Activated CD4-positive, alpha-beta memory T cell treated with anti-CD3 and anti-CD28 coated beads for 36 hours (primary cell): ENCODE measurements at regions not wholly inside any gene's neighbourhood (a gene's known extent, or its start where the extent isn't known, plus 50 kb on each side); places are given as distances from the start of the nearest gene placed in this dataset.
"Not testable (repeated sequence)": the region's sequence is repeated elsewhere in the genome, so short reads cannot be mapped to it uniquely, and the experiment has no call there.

Experiments
- CTCF ChIA-PET: fragments of 350-600 bp; sonication (Branson Sonifier 250); formaldehyde crosslinking; loops from one replicate; lab custom pipeline; 2021; ENCODE audit warnings: antibody characterized with exemption, inconsistent platforms; lab: Charles Lee
- POLR2A ChIA-PET: fragments of 350-600 bp; sonication (Branson Sonifier 250); formaldehyde crosslinking; loops from one replicate; lab custom pipeline; 2021; ENCODE audit warnings: antibody characterized with exemption; lab: Charles Lee
- DNase-seq: peaks from one replicate; pipeline ENCODE4 v3.0.0-alpha.2; 2020
- H3K27ac Mint-ChIP-seq: one replicate; pipeline ENCODE4 v1.8.0; 2021; ENCODE audit warnings: mixed read lengths
- H3K27me3 Mint-ChIP-seq: one replicate; pipeline ENCODE4 v1.8.0; 2021; ENCODE audit warnings: mixed read lengths
- H3K36me3 Mint-ChIP-seq: one replicate; pipeline ENCODE4 v1.8.0; 2021; ENCODE audit warnings: mixed read lengths
- H3K4me1 Mint-ChIP-seq: one replicate; pipeline ENCODE4 v1.8.0; 2021; ENCODE audit warnings: low read depth, mixed read lengths
- H3K4me3 Mint-ChIP-seq: one replicate; pipeline ENCODE4 v1.8.0; 2021; ENCODE audit warnings: mild to moderate bottlenecking, mixed read lengths
- H3K9me3 Mint-ChIP-seq: one replicate; pipeline ENCODE4 v1.8.0; 2021; ENCODE audit warnings: mixed read lengths
- intact Hi-C: fragments of 100-400 bp; cut with micrococcal nuclease; formaldehyde crosslinking; loops from one replicate; pipeline ENCODE4 v1.15.1; 2023

DNA sequence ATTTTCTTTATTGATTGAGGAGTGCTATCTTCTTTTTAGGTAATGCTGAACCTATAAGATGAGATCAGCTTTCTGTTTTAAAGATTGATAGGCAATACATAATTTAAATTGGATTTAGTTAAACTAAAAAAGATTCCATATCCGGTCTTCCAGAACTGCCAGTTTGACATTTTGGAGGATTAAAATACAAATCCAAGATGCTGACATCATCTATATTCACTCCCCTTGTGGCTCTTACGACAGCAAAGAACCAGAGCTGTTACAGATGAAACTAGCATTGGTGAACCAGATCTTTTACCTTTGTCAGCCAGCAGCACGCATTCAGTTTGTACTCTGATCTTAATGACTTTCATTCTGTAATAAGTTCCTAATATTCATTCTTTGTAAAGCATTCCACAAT lies 218.7 kb downstream of the ZIC4 start:
- no peak for DNase-seq
- no peaks in the 10 kb centered on the region for H3K4me1 Mint-ChIP-seq
- no peaks in the 10 kb centered on the region for H3K27me3 Mint-ChIP-seq
- no peak overlapping the region for H3K4me3 Mint-ChIP-seq
- H3K36me3 Mint-ChIP-seq: no peaks in the 10 kb centered on the region
- peaks cover 7% of the 10 kb centered on the region for H3K9me3 Mint-ChIP-seq
- POLR2A ChIA-PET: no interaction called here
- intact Hi-C loops: no loop called here
- CTCF ChIA-PET: no interaction called here
- no peak overlapping the region for H3K27ac Mint-ChIP-seq

DNA sequence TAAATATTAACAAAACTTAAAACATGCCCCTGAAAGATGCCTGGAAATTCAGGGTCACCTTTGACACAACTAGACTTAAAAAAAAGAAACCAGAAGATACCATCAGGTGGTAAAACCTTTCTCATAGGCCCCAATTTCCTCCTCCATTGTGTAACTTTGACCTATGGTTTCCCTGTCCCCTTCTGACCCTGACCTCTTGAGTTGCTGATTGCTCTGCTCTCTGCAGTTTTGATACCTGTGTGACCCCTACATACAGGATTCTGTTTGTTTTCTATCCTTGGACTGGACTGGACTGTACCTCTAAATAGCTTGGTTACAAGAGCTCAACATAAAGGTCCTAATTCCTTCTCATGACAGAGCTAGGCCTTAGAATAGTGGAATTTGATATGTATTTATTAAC lies 220.6 kb downstream of the ZIC4 start:
- H3K9me3 Mint-ChIP-seq: peaks cover 7% of the 10 kb centered on the region
- no peak for DNase-seq
- no peaks in the 10 kb centered on the region for H3K27me3 Mint-ChIP-seq
- ChIA-PET POLR2A (no interaction called here), CTCF (no interaction called here)
- no peaks in the 10 kb centered on the region for H3K36me3 Mint-ChIP-seq
- no peak overlapping the region for H3K27ac Mint-ChIP-seq
- H3K4me1 Mint-ChIP-seq: no peaks in the 10 kb centered on the region
- H3K4me3 Mint-ChIP-seq: no peak overlapping the region
- intact Hi-C loops: no loop called here

DNA sequence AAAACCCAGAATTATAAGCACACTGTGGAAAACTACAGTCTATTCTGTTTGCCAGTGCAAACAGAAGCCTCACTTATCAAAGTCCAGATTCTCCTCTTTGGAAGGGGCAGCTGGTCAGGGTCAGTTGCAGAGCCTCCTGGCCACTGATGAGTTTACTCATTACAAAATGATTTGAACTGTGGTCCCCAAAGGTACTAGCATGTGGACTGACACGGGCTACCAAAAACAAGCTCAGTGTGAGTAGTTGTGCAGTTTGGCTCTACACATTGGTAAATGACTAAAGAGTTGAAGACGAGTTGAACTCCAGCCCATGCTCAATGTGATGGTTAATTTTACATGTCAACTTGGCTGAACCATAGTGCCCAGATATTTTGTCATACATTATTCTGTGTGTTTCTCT lies 221.5 kb downstream of the ZIC4 start:
- H3K27ac Mint-ChIP-seq: no peak overlapping the region
- H3K27me3 Mint-ChIP-seq: no peaks in the 10 kb centered on the region
- DNase-seq: no peak
- peaks cover 7% of the 10 kb centered on the region for H3K9me3 Mint-ChIP-seq
- intact Hi-C loops: no loop called here
- ChIA-PET CTCF (no interaction called here), POLR2A (no interaction called here)
- H3K4me3 Mint-ChIP-seq: no peak overlapping the region
- H3K4me1 Mint-ChIP-seq: no peaks in the 10 kb centered on the region
- no peaks in the 10 kb centered on the region for H3K36me3 Mint-ChIP-seq

DNA sequence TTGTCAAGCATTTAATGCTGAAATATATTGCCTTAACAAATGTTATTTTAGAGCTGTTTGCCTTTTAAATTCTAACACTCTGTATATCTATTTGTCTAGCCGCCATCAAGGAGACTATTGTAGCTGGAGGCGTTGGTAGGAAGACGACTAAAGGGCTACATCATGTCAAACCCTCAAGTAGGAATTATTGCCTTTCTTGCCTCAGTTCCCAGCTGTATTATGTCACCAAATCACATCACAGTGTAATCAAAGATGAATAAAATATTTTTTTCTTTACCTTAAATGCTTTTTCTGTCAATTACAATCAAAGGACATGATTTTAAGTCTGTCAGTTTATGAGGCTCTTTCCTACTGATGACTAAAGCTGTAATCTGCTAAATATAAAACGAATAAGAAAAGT lies 233.1 kb downstream of the ZIC4 start:
- ChIA-PET CTCF (no interaction called here), POLR2A (no interaction called here)
- no peaks in the 10 kb centered on the region for H3K27me3 Mint-ChIP-seq
- intact Hi-C loops: no loop called here
- H3K9me3 Mint-ChIP-seq: peaks cover 15% of the 10 kb centered on the region
- no peaks in the 10 kb centered on the region for H3K36me3 Mint-ChIP-seq
- no peak overlapping the region for H3K4me3 Mint-ChIP-seq
- H3K4me1 Mint-ChIP-seq: no peaks in the 10 kb centered on the region
- no peak overlapping the region for H3K27ac Mint-ChIP-seq
- no peak for DNase-seq

DNA sequence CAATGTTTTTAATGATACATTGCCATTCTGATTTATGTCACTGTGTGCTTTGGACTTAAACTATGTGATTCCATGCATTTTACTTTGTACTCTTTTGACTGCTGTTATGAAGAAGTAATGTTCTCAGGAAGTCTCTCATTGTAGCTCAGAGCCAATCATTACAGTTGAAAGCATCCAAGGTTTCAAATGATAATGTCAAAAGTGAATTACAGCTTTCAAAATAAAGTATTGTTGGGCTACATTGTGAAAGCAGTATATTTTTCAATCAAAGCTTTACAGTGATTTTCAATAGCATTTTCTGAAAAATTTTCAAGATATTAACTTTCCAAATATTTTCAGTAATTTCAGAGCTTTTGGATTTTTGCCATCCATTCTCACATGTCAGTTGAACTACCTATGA lies 243.6 kb downstream of the ZIC4 start:
- Mint-ChIP-seq H3K9me3 (peaks cover 9% of the 10 kb centered on the region), H3K27me3 (no peaks in the 10 kb centered on the region), H3K36me3 (no peaks in the 10 kb centered on the region), H3K4me1 (no peaks in the 10 kb centered on the region), H3K27ac (no peak overlapping the region), H3K4me3 (no peak overlapping the region)
- intact Hi-C loops: no loop called here
- DNase-seq: no peak
- POLR2A ChIA-PET: no interaction called here
- CTCF ChIA-PET: no interaction called here

DNA sequence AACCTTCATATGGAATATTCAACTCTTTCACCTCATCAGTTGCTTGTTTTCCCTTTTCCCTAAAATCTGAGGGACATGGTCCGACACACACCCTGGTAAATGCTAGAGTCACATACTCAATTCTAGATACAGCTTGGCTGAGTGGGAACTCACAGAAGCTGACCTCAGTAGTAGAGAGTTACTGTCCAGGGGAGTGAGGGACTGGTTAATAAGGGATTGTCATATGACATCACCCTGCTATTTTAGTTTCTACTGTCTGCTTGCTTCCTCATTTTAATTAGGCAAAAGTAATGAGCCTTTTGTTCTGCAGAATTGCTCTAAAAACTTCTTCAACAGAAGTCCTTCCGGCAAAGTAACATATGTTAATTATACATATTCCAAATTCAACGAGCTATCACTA lies 244.5 kb downstream of the ZIC4 start:
- peaks cover 12% of the 10 kb centered on the region for H3K9me3 Mint-ChIP-seq
- no peaks in the 10 kb centered on the region for H3K27me3 Mint-ChIP-seq
- no peaks in the 10 kb centered on the region for H3K4me1 Mint-ChIP-seq
- H3K4me3 Mint-ChIP-seq: no peak overlapping the region
- no peak overlapping the region for H3K27ac Mint-ChIP-seq
- no peaks in the 10 kb centered on the region for H3K36me3 Mint-ChIP-seq
- intact Hi-C loops: no loop called here
- CTCF ChIA-PET: no interaction called here
- POLR2A ChIA-PET: no interaction called here
- no peak for DNase-seq

DNA sequence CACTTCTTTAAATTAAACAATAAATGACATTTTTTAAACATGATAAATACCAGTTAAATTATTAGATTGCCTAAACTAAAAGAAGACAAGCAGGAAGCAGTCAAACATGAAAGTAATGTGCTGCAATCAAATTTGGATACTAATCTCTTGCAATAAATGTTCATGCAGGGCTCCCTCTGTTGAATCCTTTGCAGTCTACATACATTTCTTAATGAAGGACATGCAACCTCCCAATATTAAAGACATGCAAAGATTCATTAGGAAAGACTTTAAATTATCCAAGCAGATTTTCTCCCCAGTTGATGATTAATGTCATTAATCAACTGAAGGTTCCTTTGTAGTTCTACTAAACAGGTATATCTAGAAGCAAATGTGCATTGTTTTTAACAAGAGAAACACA lies 245.4 kb downstream of the ZIC4 start:
- DNase-seq: no peak
- Mint-ChIP-seq H3K4me1 (no peaks in the 10 kb centered on the region), H3K4me3 (no peak overlapping the region), H3K27me3 (no peaks in the 10 kb centered on the region), H3K9me3 (peaks cover 12% of the 10 kb centered on the region), H3K27ac (no peak overlapping the region), H3K36me3 (no peaks in the 10 kb centered on the region)
- ChIA-PET CTCF (no interaction called here), POLR2A (no interaction called here)
- intact Hi-C loops: no loop called here

DNA sequence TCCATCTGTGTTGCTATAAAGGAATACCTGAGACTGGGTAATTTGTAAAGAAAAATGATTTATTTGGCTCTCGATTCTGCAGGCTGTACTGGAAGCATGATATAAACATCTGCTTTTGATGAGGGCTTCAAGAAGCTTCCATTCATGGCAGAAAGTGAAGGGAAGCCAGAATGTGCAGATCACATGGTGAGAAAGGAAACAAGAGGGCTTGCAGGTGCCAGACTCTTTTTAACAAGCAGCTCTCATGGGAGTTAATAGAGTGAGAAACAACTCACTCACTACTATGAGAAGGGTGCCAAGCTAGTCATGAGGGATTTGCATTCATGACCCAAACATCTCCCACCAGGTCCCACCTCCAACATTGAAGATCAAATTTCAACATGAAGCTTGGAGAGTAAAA lies 247.2 kb downstream of the ZIC4 start:
- Mint-ChIP-seq H3K9me3 (peaks cover 17% of the 10 kb centered on the region), H3K4me3 (no peak overlapping the region), H3K4me1 (no peaks in the 10 kb centered on the region), H3K36me3 (no peaks in the 10 kb centered on the region), H3K27ac (no peak overlapping the region), H3K27me3 (no peaks in the 10 kb centered on the region)
- intact Hi-C loops: no loop called here
- ChIA-PET POLR2A (no interaction called here), CTCF (no interaction called here)
- DNase-seq: no peak

DNA sequence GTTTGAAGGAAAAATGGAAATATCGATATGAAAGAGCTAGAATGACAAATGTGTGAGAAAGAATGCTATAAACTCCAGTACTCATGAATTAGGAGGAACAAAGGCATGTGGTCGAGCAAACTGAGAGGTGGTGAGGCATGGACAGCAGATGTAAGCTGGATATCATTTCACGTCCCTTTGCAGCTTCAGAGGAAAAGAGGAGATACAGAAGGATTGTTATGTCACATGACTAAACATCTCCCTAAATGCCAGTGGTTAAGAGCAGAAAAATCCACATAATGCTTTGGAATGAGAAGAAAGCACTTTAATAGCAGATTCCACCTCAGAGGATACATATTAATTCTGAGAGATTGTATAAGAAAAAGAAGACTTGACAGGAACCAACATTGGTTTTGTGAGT lies 248.7 kb downstream of the ZIC4 start:
- Mint-ChIP-seq H3K27ac (no peak overlapping the region), H3K36me3 (no peaks in the 10 kb centered on the region), H3K27me3 (no peaks in the 10 kb centered on the region), H3K9me3 (peaks cover 17% of the 10 kb centered on the region), H3K4me3 (no peak overlapping the region), H3K4me1 (no peaks in the 10 kb centered on the region)
- ChIA-PET CTCF (no interaction called here), POLR2A (no interaction called here)
- intact Hi-C loops: no loop called here
- DNase-seq: no peak

DNA sequence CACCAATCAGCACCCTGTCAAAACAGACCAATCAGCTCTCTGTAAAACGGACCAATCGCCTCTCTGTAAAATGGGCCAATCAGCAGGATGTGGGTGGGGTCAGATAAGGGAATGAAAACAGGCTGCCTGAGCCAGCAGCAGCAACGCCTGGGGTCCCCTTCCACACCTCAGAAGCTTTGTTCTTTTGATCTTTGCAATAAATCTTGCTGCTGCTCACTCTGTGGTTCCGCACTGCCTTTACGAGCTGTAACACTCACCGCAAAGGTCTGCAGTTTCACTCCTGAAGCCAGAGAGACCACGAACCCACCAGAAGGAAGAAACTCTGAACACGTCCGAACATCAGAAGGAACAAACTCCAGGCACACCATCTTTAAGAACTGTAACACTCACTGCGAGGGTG lies 251.4 kb downstream of the ZIC4 start:
- H3K4me3 Mint-ChIP-seq, H3K4me1 Mint-ChIP-seq, H3K27me3 Mint-ChIP-seq, DNase-seq, H3K27ac Mint-ChIP-seq, H3K36me3 Mint-ChIP-seq, CTCF ChIA-PET, intact Hi-C loops, POLR2A ChIA-PET: not testable (repeated sequence)
- peaks cover 18% of the 10 kb centered on the region for H3K9me3 Mint-ChIP-seq

DNA sequence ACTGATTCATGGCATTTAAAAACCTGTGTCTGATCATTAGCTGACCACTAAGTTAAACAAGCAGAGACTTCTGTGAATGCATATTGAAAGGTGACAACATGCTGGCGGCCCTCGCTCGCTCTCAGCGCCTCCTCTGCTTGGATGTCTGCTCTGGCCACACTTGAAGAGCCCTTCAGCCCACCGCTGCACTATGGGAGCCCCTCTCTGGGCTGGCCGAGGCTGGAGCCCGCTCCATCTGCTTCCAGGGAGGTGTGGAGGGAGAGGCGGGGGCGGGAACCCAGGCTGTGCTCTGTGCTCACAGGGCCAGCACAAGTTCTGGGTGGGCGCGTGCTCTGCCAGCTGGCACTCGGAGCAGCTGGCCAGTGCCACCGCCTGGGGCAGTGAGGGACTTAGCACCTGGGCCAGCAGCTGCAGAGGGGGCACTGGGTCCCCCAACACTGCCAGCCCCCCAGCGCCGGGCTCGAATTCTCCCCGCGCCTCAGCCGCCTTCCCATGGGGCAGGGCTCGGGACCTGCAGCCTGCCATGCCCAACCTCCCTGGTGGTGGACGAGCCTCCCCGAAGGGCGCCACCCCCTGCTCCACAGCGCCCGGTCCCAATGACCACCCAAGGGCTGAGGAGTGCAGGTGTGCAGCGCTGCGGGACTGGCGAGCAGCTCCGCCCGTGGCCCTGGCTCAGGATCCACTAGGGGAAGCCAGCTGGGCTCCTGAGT lies 252.4 kb downstream of the ZIC4 start:
- H3K27ac Mint-ChIP-seq: no peak overlapping the region
- no peak overlapping the region for H3K4me3 Mint-ChIP-seq
- no peaks in the 10 kb centered on the region for H3K36me3 Mint-ChIP-seq
- no peaks in the 10 kb centered on the region for H3K4me1 Mint-ChIP-seq
- CTCF ChIA-PET: no interaction called here
- no peak for DNase-seq
- POLR2A ChIA-PET: no interaction called here
- intact Hi-C loops: no loop called here
- no peaks in the 10 kb centered on the region for H3K27me3 Mint-ChIP-seq
- H3K9me3 Mint-ChIP-seq: peaks cover 13% of the 10 kb centered on the region

DNA sequence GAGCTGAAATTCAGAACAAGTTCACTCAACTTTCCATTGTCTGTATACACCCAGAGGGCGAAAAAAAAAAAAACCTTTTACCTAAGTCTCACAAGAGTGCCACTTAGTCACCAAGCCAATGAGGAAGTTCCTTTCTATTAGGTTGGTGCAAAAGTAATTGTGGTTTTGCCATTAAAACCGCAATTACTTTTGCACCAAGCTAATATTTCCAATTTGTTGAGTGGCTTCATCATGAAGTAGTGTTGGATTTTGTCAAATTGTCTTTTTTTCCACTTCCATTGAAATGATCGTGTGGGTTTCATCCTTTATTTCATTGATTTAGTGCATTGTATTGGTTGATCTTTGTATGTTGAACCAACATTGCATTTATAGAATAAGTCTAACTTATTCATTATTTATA lies 253.9 kb downstream of the ZIC4 start:
- POLR2A ChIA-PET: no interaction called here
- no peak overlapping the region for H3K27ac Mint-ChIP-seq
- no peaks in the 10 kb centered on the region for H3K4me1 Mint-ChIP-seq
- CTCF ChIA-PET: no interaction called here
- DNase-seq: no peak
- H3K9me3 Mint-ChIP-seq: peaks cover 17% of the 10 kb centered on the region
- intact Hi-C loops: no loop called here
- H3K4me3 Mint-ChIP-seq: no peak overlapping the region
- H3K36me3 Mint-ChIP-seq: no peaks in the 10 kb centered on the region
- H3K27me3 Mint-ChIP-seq: no peaks in the 10 kb centered on the region

DNA sequence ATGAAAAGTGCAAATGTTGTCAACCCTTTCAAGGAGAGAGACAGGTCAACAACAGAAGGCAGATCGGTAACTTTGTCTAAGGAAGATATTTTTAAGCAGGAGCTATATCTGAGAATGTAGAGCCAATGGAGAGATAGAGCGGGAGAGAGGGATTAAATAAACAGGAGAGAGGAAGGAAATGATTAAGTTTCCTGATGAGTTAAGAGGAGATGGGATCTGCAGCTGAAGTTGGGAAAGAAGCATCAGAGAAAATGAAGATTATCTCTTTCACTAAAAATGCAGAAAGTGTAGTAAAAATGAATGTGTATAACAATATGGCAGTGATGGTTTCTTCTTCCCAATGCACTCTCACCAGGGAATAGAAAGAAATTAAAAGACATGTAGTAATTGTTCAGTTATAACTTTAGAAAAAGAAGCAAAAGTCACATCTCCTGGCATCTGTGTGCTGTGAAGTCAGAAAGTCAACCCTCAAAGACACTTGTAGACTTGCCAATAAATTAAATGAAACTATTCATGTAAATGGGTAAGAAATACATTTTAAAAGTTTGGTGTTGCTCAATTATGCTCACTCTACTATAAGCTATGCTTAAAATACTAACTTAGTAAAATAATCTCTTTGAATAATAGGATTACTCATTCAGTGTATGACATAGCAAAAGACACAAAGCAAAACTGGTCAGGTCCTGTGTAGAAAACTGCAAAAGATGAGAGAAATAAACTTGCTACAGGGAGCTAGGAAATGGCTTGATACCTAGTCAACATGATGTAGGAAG lies 264.6 kb downstream of the ZIC4 start:
- ChIA-PET CTCF (no interaction called here), POLR2A (no interaction called here)
- no peaks in the 10 kb centered on the region for H3K4me1 Mint-ChIP-seq
- no peak overlapping the region for H3K4me3 Mint-ChIP-seq
- DNase-seq: no peak
- H3K9me3 Mint-ChIP-seq: peaks cover 3% of the 10 kb centered on the region
- no peak overlapping the region for H3K27ac Mint-ChIP-seq
- no peaks in the 10 kb centered on the region for H3K36me3 Mint-ChIP-seq
- H3K27me3 Mint-ChIP-seq: no peaks in the 10 kb centered on the region
- intact Hi-C loops: no loop called here
